SK-N-SH treated with all-trans-retinoic acid at 6 μM for 48 hours (cell line): ENCODE measurements at regions not wholly inside any gene's neighbourhood (a gene's known extent, or its start where the extent isn't known, plus 50 kb on each side); places are given as distances from the start of the nearest gene placed in this dataset.

Experiments
- ATAC-seq: fragments of 200-7000 bp; cut with Tn5 transposase; 3 replicates; pipeline ENCODE4 v1.9.1; 2020; ENCODE audit warnings: mild to moderate bottlenecking, moderate library complexity
- ARNTL ChIP-seq: fragments of 450-650 bp; formaldehyde crosslinking; IDR thresholded peaks from 2 replicates; pipeline ENCODE4 v1.5.0; 2020; ENCODE audit warnings: low read depth, mild to moderate bottlenecking, moderate library complexity, borderline replicate concordance
- BACH2 ChIP-seq: fragments of 250-450 bp; sonication (Bioruptor Pico); IDR thresholded peaks from 2 replicates; pipeline ENCODE4 v1.9.0; 2021; ENCODE audit warnings: mild to moderate bottlenecking, borderline replicate concordance
- CREB5 ChIP-seq: fragments of 250-450 bp; sonication (Bioruptor Pico); IDR thresholded peaks from 2 replicates; pipeline ENCODE4 v1.5.1; 2020; ENCODE audit warnings: low read depth, mild to moderate bottlenecking, moderate library complexity
- CSDC2 ChIP-seq: fragments of 250-450 bp; sonication (Bioruptor Pico); IDR thresholded peaks from 2 replicates; pipeline ENCODE4 v1.5.0; 2020; ENCODE audit warnings: mild to moderate bottlenecking, moderate library complexity
- ESRRG ChIP-seq: fragments of 250-450 bp; sonication (Bioruptor Pico); IDR thresholded peaks from 2 replicates; pipeline ENCODE4 v1.6.1; 2021; ENCODE audit warnings: mild to moderate bottlenecking
- GLIS3 ChIP-seq: fragments of 250-450 bp; sonication (Bioruptor Pico); IDR thresholded peaks from 2 replicates; pipeline ENCODE4 v1.5.0; 2020; ENCODE audit warnings: mild to moderate bottlenecking, moderate library complexity
- OSR1 ChIP-seq: fragments of 250-450 bp; sonication (Bioruptor Pico); IDR thresholded peaks from 2 replicates; pipeline ENCODE4 v1.8.0; 2022; ENCODE audit warnings: moderate library complexity, mild to moderate bottlenecking, inconsistent platforms
- POU6F1 ChIP-seq: fragments of 250-450 bp; sonication (Bioruptor Pico); IDR thresholded peaks from 2 replicates; pipeline ENCODE4 v1.8.0; 2021; ENCODE audit warnings: low read depth, mild to moderate bottlenecking, moderate library complexity, borderline replicate concordance
- PPARA ChIP-seq: fragments of 250-450 bp; sonication (Bioruptor Pico); IDR thresholded peaks from 2 replicates; pipeline ENCODE4 v1.5.0; 2020; ENCODE audit warnings: mild to moderate bottlenecking, borderline replicate concordance
- RARB ChIP-seq: fragments of 250-450 bp; sonication (Bioruptor Pico); IDR thresholded peaks from 2 replicates; pipeline ENCODE4 v1.8.0; 2021; ENCODE audit warnings: mild to moderate bottlenecking, moderate library complexity
- SNAI2 ChIP-seq: fragments of 250-450 bp; sonication (Bioruptor Pico); IDR thresholded peaks from 2 replicates; pipeline ENCODE4 v1.5.0; 2020; ENCODE audit warnings: mild to moderate bottlenecking, moderate library complexity
- TCF4 ChIP-seq: fragments of 250-450 bp; sonication (Bioruptor Pico); IDR thresholded peaks from 2 replicates; pipeline ENCODE4 v1.8.0; 2021; ENCODE audit warnings: mild to moderate bottlenecking, moderate library complexity, borderline replicate concordance
- TSHZ2 ChIP-seq: fragments of 250-450 bp; sonication (Bioruptor Pico); IDR thresholded peaks from 2 replicates; pipeline ENCODE4 v1.5.0; 2020; ENCODE audit warnings: mild to moderate bottlenecking, moderate library complexity
- ZC3H10 ChIP-seq: fragments of 250-450 bp; sonication (Bioruptor Pico); IDR thresholded peaks from 2 replicates; pipeline ENCODE4 v1.5.1; 2021; ENCODE audit warnings: mild to moderate bottlenecking, moderate library complexity
- ZFP3 ChIP-seq: fragments of 250-450 bp; sonication (Bioruptor Pico); IDR thresholded peaks from 2 replicates; pipeline ENCODE4 v1.5.0; 2020; ENCODE audit warnings: mild to moderate bottlenecking, moderate library complexity
- ZFP30 ChIP-seq: fragments of 450-650 bp; formaldehyde crosslinking; IDR thresholded peaks from 2 replicates; pipeline ENCODE4 v1.5.0; 2022; ENCODE audit warnings: mild to moderate bottlenecking, moderate library complexity
- ZNF565 ChIP-seq: fragments of 450-650 bp; formaldehyde crosslinking; conservative IDR thresholded peaks from 2 replicates; pipeline ENCODE4 v1.5.0; 2020; ENCODE audit warnings: low read depth, mild to moderate bottlenecking, moderate library complexity
- ZNF70 ChIP-seq: fragments of 450-650 bp; formaldehyde crosslinking; IDR thresholded peaks from 2 replicates; pipeline ENCODE4 v1.5.0; 2020; ENCODE audit warnings: mild to moderate bottlenecking, moderate library complexity
- TF ChIP-seq, protein P1 (sequence below): fragments of 250-450 bp; sonication (Bioruptor Pico); IDR thresholded peaks from 2 replicates; pipeline ENCODE4 v1.5.1; 2021; ENCODE audit warnings: mild to moderate bottlenecking, moderate library complexity
- TF ChIP-seq, protein P2 (sequence below): fragments of 250-450 bp; sonication (Bioruptor Pico); IDR thresholded peaks from 2 replicates; pipeline ENCODE4 v1.8.0; 2020; ENCODE audit warnings: mild to moderate bottlenecking, moderate library complexity, borderline replicate concordance

DNA sequence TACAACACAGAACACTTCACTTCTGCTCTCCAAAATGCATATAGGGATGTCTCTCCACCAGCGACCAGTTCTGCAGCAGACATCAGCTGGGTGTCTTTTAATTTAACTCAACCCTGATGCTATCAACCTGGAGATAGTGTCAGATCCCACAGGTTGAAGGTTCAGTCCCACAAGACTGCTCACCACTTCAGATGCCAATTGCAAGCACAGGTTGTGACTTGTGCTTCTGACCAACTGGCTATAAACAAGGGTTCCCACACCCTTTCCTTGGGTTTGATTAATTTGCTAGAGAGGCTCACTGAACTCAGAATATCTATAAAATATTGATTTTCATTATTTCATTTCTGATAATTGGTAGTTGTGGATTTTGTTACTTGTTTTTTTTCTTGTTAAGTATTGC, 177.4 kb upstream of the HS3ST1 start (continued):
- TF ChIP-seq TSHZ2, result no peak
- TF ChIP-seq ESRRG (CRISPR knock-in tag), result no peak
- no peak for TF ChIP-seq RARB (CRISPR knock-in tag)
- no peak for TF ChIP-seq ARNTL (CRISPR knock-in tag)
- TF ChIP-seq, protein P1, sequence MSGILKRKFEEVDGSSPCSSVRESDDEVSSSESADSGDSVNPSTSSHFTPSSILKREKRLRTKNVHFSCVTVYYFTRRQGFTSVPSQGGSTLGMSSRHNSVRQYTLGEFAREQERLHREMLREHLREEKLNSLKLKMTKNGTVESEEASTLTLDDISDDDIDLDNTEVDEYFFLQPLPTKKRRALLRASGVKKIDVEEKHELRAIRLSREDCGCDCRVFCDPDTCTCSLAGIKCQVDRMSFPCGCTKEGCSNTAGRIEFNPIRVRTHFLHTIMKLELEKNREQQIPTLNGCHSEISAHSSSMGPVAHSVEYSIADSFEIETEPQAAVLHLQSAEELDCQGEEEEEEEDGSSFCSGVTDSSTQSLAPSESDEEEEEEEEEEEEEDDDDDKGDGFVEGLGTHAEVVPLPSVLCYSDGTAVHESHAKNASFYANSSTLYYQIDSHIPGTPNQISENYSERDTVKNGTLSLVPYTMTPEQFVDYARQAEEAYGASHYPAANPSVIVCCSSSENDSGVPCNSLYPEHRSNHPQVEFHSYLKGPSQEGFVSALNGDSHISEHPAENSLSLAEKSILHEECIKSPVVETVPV (CRISPR knock-in tag), result no peak
- no peak for TF ChIP-seq ZFP30 (CRISPR knock-in tag)
- no peak for TF ChIP-seq POU6F1 (CRISPR knock-in tag)
- no peak for TF ChIP-seq TCF4 (CRISPR knock-in tag)

- ATAC-seq, result no peak
- no peak for TF ChIP-seq ZFP30 (CRISPR knock-in tag)
- TF ChIP-seq ESRRG (CRISPR knock-in tag), result no peak
- TF ChIP-seq, protein P1 (CRISPR knock-in tag), result no peak
- no peak for TF ChIP-seq ARNTL (CRISPR knock-in tag)
- no peak for TF ChIP-seq CSDC2 (CRISPR knock-in tag)
- TF ChIP-seq ZNF70 (CRISPR knock-in tag), result no peak
- TF ChIP-seq TCF4 (CRISPR knock-in tag), result no peak
- no peak for TF ChIP-seq RARB (CRISPR knock-in tag)
- no peak for TF ChIP-seq POU6F1 (CRISPR knock-in tag)
- TF ChIP-seq ZFP3 (CRISPR knock-in tag), result no peak
- no peak for TF ChIP-seq ZC3H10 (CRISPR knock-in tag)
- TF ChIP-seq, protein P2, sequence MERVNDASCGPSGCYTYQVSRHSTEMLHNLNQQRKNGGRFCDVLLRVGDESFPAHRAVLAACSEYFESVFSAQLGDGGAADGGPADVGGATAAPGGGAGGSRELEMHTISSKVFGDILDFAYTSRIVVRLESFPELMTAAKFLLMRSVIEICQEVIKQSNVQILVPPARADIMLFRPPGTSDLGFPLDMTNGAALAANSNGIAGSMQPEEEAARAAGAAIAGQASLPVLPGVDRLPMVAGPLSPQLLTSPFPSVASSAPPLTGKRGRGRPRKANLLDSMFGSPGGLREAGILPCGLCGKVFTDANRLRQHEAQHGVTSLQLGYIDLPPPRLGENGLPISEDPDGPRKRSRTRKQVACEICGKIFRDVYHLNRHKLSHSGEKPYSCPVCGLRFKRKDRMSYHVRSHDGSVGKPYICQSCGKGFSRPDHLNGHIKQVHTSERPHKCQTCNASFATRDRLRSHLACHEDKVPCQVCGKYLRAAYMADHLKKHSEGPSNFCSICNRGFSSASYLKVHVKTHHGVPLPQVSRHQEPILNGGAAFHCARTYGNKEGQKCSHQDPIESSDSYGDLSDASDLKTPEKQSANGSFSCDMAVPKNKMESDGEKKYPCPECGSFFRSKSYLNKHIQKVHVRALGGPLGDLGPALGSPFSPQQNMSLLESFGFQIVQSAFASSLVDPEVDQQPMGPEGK (CRISPR knock-in tag), result no peak
- no peak for TF ChIP-seq OSR1 (CRISPR knock-in tag)
- no peak for TF ChIP-seq BACH2 (CRISPR knock-in tag)
- TF ChIP-seq CREB5, result no peak
- TF ChIP-seq GLIS3 (CRISPR knock-in tag), result no peak
- TF ChIP-seq TSHZ2, result no peak
- TF ChIP-seq ZNF565 (CRISPR knock-in tag), result no peak
- TF ChIP-seq SNAI2 (CRISPR knock-in tag), result no peak
- TF ChIP-seq PPARA (CRISPR knock-in tag), result no peak
These were observed 176.9 kb upstream of the HS3ST1 start for GRCh38 chr4:11605597-11605996.
